ENCODE measurements at regions not wholly inside any gene's neighbourhood (a gene's known extent, or its start where the extent isn't known, plus 50 kb on each side); places are given as distances from the start of the nearest gene placed in this dataset.
"Not testable (repeated sequence)": the region's sequence is repeated elsewhere in the genome, so short reads cannot be mapped to it uniquely, and the experiment has no call there.

GRCh38 chr1:187936667-187937066 is 1107.9 kb downstream of the PLA2G4A start:
- intact Hi-C loops (cut with DNase I), result no loop called here

DNA sequence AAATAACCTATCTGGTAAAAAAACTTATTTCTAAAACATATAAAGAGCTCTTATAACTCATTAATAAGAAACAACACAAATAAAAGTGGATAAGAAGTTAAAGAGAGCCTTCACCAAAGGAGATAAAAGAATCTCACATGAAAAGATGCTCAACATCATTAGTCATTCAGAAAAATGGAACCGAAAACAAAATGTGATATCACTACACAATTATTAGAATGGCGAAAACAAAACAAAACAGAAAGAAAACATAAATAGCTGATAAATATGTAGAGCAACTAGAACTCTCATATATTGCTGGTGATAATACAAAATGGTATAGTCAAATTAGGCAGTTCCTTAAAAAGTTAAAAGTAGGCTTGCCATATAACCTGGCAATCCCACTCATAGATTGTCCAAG is 1109.3 kb downstream of the PLA2G4A start:
- no peaks in the 10 kb centered on the region for H3K36me3 ChIP-seq
- no peaks in the 10 kb centered on the region for H3K9me3 ChIP-seq
- intact Hi-C loops (cut with DNase I), result no loop called here
- WGBS, 2 donors, result 64 to 70% methylated on average over 2 of the region's 2 CpGs
- no peak overlapping the region for H3K4me3 ChIP-seq
- DNase-seq, result no peak
- no peaks in the 10 kb centered on the region for H3K4me1 ChIP-seq
- TF ChIP-seq EP300 (IDR thresholded peaks at IDR 0.05), result no peak
- no peak for TF ChIP-seq POLR2AphosphoS5 (IDR thresholded peaks at IDR 0.05)
- no peak for TF ChIP-seq CTCF (IDR thresholded peaks at IDR 0.05)
- no peak for TF ChIP-seq POLR2A (IDR thresholded peaks at IDR 0.05)
- H3K27ac ChIP-seq, result no peak overlapping the region
- H3K27me3 ChIP-seq, result no peaks in the 10 kb centered on the region

More at GRCh38 chr1:187936667-187937066, 1107.9 kb downstream of the PLA2G4A start:
- Histone ChIP-seq H3K27ac (no peak overlapping the region), H3K4me3 (no peak overlapping the region), H3K9me3 (no peaks in the 10 kb centered on the region), H3K4me1 (no peaks in the 10 kb centered on the region), H3K27me3 (no peaks in the 10 kb centered on the region), H3K36me3 (no peaks in the 10 kb centered on the region)
- no peak for DNase-seq
- TF ChIP-seq EP300 (IDR thresholded peaks at IDR 0.05) (no peak), POLR2A (IDR thresholded peaks at IDR 0.05) (no peak), POLR2AphosphoS5 (IDR thresholded peaks at IDR 0.05) (no peak), CTCF (IDR thresholded peaks at IDR 0.05) (no peak)
- WGBS, 2 donors, result 65 to 73% methylated on average over 1 of the region's 1 CpG

DNA sequence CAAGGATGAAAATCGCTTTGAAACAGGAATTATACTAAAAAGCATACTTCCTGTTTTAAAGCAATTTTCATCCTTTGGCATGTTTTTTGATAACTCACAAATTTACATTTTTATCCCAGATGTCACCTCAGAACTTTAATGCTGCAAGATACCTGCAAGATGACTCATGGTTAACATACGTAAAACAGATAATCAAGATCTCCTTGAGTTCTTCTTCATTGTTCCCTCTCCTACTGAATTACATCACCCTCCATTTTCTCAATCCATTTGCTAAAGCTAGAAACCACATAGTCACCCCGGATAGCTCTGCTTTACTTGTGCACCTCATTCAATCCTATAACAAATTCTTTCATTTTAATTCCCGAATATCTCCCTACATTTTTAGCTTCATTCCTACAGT is 1114.2 kb downstream of the PLA2G4A start:
- H3K4me3 ChIP-seq, result no peak overlapping the region
- no peaks in the 10 kb centered on the region for H3K27me3 ChIP-seq
- TF ChIP-seq POLR2A (IDR thresholded peaks at IDR 0.05), result no peak
- TF ChIP-seq POLR2AphosphoS5 (IDR thresholded peaks at IDR 0.05), result no peak
- TF ChIP-seq EP300 (IDR thresholded peaks at IDR 0.05), result no peak
- no peak for TF ChIP-seq CTCF (IDR thresholded peaks at IDR 0.05)
- peaks cover 0 to 10% (median 0%) of the 10 kb centered on the region in 4 donors for H3K9me3 ChIP-seq
- intact Hi-C loops (cut with DNase I), result no loop called here
- 87 to 89% methylated on average over 4 of the region's 4 CpGs for WGBS, 2 donors
- H3K4me1 ChIP-seq, result no peaks in the 10 kb centered on the region
- no peak for DNase-seq
- H3K36me3 ChIP-seq, result no peaks in the 10 kb centered on the region
- no peak overlapping the region for H3K27ac ChIP-seq

DNA sequence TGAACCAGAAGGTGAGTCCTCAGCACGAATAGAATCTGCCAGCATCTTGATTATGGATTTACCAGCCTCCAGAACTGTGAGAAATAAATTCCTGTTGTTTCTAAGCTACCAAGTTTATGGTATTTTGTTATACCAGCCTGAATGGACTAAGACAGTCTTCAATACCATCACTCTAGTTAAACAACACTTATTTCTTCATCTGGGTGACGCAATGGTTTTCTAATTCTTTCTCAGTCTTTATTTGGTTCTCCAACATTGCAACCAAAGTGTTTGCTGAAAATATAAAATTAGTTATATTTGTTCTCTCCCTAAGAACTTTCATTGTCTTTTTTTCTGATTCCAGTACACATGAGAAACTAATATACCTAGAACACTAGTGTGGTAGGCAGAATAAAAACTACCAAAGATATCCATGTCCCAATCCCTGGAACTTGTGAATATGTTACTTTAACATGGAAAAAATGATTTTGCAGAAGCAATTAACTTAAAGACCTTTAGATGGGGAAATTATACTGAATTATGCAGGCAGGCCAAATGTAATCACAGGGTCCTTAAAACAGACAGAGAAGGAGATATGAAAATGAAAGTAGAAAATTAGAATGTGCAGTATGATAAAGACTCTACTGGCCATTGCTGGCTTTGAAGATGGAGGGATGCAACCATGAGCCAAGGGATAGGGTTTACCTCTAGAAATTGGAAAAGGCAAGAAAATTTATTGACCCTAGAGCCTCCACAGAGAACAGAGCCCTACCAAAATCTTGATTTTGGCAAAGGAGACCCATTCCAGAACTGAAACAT is 1115.1 kb downstream of the PLA2G4A start:
- Histone ChIP-seq H3K9me3 (peaks cover 0 to 10% (median 0%) of the 10 kb centered on the region in 4 donors), H3K4me1 (no peaks in the 10 kb centered on the region), H3K27me3 (no peaks in the 10 kb centered on the region), H3K4me3 (no peak overlapping the region), H3K36me3 (no peaks in the 10 kb centered on the region), H3K27ac (no peak overlapping the region)
- WGBS, 2 donors, result 57 to 70% methylated on average over 2 of the region's 2 CpGs
- TF ChIP-seq EP300 (IDR thresholded peaks at IDR 0.05) (no peak), CTCF (IDR thresholded peaks at IDR 0.05) (no peak), POLR2A (IDR thresholded peaks at IDR 0.05) (no peak), POLR2AphosphoS5 (IDR thresholded peaks at IDR 0.05) (no peak)
- no peak for DNase-seq
- intact Hi-C loops (cut with DNase I), result no loop called here

- H3K4me1 ChIP-seq; H3K4me3 ChIP-seq; H3K27ac ChIP-seq; H3K9me3 ChIP-seq; H3K27me3 ChIP-seq; intact Hi-C loops (cut with DNase I); DNase-seq; H3K36me3 ChIP-seq: not testable (repeated sequence)
- 65 to 83% methylated on average over 3 of the region's 3 CpGs for WGBS, 2 donors
Measured at GRCh38 chr1:187946661-187947060, 1117.9 kb downstream of the PLA2G4A start.

Measured in sigmoid colon (tissue), 6 donors.